Thyroid gland (tissue), 4 donors: ENCODE measurements at regions not wholly inside any gene's neighbourhood (a gene's known extent, or its start where the extent isn't known, plus 50 kb on each side); places are given as distances from the start of the nearest gene placed in this dataset.
"Not testable (repeated sequence)": the region's sequence is repeated elsewhere in the genome, so short reads cannot be mapped to it uniquely, and the experiment has no call there.

ENCODE experiments used
- DNase-seq, 2 donors: peaks; one replicate each; pipeline ENCODE4 v3.0.0-alpha.2; 2019
- H3K27ac ChIP-seq, 3 donors: fragments of 200-600 bp; sonication (generic); 1 replicate in 2 of 3; 2 replicates in 1 of 3; pipeline ENCODE4 v1.5.1; 2016 to 2019; ENCODE audit warnings: mild to moderate bottlenecking in 1 of 3, moderate library complexity in 1 of 3
- H3K27me3 ChIP-seq: fragments of 200-600 bp; sonication (generic); one replicate; pipeline ENCODE4 v1.5.1; 2019
- H3K36me3 ChIP-seq, 2 donors: fragments of 200-600 bp; sonication (generic); one replicate each; pipeline ENCODE4 v1.5.1; 2016 to 2019
- H3K4me1 ChIP-seq, 2 donors: fragments of 200-600 bp; sonication (generic); one replicate each; pipeline ENCODE4 v1.5.1; 2017 to 2019
- H3K4me3 ChIP-seq, 3 donors: fragments of 200-600 bp; sonication (generic); replicated peaks in 1 of 3; 1 replicate in 2 of 3; 2 replicates in 1 of 3; pipeline ENCODE4 v1.5.1; 2016; ENCODE audit warnings: mild to moderate bottlenecking in 1 of 3
- H3K9me3 ChIP-seq: fragments of 200-600 bp; sonication (generic); one replicate; pipeline ENCODE4 v1.5.1; 2017
- POLR2A ChIP-seq, 2 donors: fragments of 450-650 bp; IDR thresholded peaks; one replicate each; pipeline ENCODE4 v1.6.1; 2017; ENCODE audit warnings: antibody characterized with exemption in 2 of 2, mild to moderate bottlenecking in 2 of 2, moderate library complexity in 1 of 2
- WGBS, 2 donors: methylation state at CpG; one replicate each; pipeline ENCODE4 v1.1.5; 2017; 5-methylcytosine and 5-hydroxymethylcytosine counted together
- intact Hi-C: fragments of 100-400 bp; cut with DNase I; formaldehyde crosslinking; loops from one replicate; pipeline ENCODE4 v1.15.1; 2023
- TF ChIP-seq, protein P1 (sequence below), 6 experiments: fragments of 200-600 bp in 3 of 6; fragments of 450-650 bp in 3 of 6; sonication (generic) in 3 of 6; IDR thresholded peaks; one replicate each; pipeline ENCODE4 v1.5.1; 2016 to 2019; ENCODE audit warnings: antibody characterized with exemption in 6 of 6, mild to moderate bottlenecking in 2 of 6, inconsistent platforms in 1 of 6, moderate library complexity in 1 of 6

- H3K27me3 ChIP-seq: no peaks in the 10 kb centered on the region
- DNase-seq: no peak
- intact Hi-C loops: no loop called here
- TF ChIP-seq, protein P1, sequence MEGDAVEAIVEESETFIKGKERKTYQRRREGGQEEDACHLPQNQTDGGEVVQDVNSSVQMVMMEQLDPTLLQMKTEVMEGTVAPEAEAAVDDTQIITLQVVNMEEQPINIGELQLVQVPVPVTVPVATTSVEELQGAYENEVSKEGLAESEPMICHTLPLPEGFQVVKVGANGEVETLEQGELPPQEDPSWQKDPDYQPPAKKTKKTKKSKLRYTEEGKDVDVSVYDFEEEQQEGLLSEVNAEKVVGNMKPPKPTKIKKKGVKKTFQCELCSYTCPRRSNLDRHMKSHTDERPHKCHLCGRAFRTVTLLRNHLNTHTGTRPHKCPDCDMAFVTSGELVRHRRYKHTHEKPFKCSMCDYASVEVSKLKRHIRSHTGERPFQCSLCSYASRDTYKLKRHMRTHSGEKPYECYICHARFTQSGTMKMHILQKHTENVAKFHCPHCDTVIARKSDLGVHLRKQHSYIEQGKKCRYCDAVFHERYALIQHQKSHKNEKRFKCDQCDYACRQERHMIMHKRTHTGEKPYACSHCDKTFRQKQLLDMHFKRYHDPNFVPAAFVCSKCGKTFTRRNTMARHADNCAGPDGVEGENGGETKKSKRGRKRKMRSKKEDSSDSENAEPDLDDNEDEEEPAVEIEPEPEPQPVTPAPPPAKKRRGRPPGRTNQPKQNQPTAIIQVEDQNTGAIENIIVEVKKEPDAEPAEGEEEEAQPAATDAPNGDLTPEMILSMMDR (IDR thresholded peaks at IDR 0.05): no peak
- no peak for TF ChIP-seq POLR2A (IDR thresholded peaks at IDR 0.05)
- H3K36me3 ChIP-seq: no peaks in the 10 kb centered on the region
- no peaks in the 10 kb centered on the region for H3K4me1 ChIP-seq
- H3K27ac ChIP-seq: no peak overlapping the region
- H3K9me3 ChIP-seq: no peaks in the 10 kb centered on the region
- no peak overlapping the region for H3K4me3 ChIP-seq
Observed at GRCh38 chr20:10114598-10114997, 79.8 kb downstream of the ANKEF1 start.

- intact Hi-C loops: no loop called here
- Histone ChIP-seq H3K27me3 (no peaks in the 10 kb centered on the region), H3K36me3 (no peaks in the 10 kb centered on the region), H3K9me3 (no peaks in the 10 kb centered on the region), H3K4me3 (no peak overlapping the region), H3K4me1 (no peaks in the 10 kb centered on the region), H3K27ac (no peak overlapping the region)
- DNase-seq: no peak
- TF ChIP-seq POLR2A (IDR thresholded peaks at IDR 0.05): no peak
- TF ChIP-seq, protein P1 (IDR thresholded peaks at IDR 0.05): no peak
- 88 to 89% methylated on average over 1 of the region's 1 CpG for WGBS, 2 donors
Observed at GRCh38 chr20:10115021-10115420, 80.2 kb downstream of the ANKEF1 start.

DNA sequence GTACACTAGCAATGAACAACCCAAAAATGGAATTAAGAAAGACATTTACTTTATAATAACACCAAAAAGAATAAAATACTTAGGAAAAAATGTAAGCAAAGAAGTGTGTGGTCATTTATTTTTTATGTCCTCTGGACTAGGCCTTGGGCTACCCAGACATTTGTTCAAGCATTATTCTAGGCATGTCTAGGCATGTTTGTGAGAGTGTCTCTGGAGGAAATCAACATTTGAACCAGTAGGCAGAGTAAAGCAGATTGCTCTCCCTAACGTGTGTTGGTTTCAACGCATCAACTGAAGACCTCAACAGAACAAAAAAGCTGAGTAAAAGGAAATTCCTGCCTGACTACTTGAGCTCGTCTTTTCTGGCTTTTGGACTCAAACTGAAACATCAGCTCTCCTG, 84.5 kb downstream of the ANKEF1 start:
- WGBS, 2 donors: 77 to 82% methylated on average over 3 of the region's 3 CpGs
- Histone ChIP-seq H3K36me3 (no peaks in the 10 kb centered on the region), H3K27ac (no peak overlapping the region), H3K27me3 (no peaks in the 10 kb centered on the region), H3K4me1 (no peaks in the 10 kb centered on the region), H3K4me3 (no peak overlapping the region), H3K9me3 (no peaks in the 10 kb centered on the region)
- DNase-seq: no peak
- TF ChIP-seq, protein P1 (IDR thresholded peaks at IDR 0.05): no peak
- TF ChIP-seq POLR2A (IDR thresholded peaks at IDR 0.05): no peak
- intact Hi-C loops: no loop called here

- H3K4me1 ChIP-seq, intact Hi-C loops, H3K36me3 ChIP-seq, H3K27ac ChIP-seq, H3K9me3 ChIP-seq, H3K27me3 ChIP-seq, H3K4me3 ChIP-seq, DNase-seq: not testable (repeated sequence)
- WGBS, 2 donors: 94 to 95% methylated on average over 3 of the region's 3 CpGs
Observed at GRCh38 chr20:10124883-10125282, 90.1 kb downstream of the ANKEF1 start.

- intact Hi-C loops: no loop called here
- WGBS, 2 donors: 79 to 91% methylated on average over 1 of the region's 1 CpG
- TF ChIP-seq, protein P1 (IDR thresholded peaks at IDR 0.05): no peak
- TF ChIP-seq POLR2A (IDR thresholded peaks at IDR 0.05): no peak
- Histone ChIP-seq H3K27ac (no peak overlapping the region), H3K4me3 (no peak overlapping the region), H3K27me3 (no peaks in the 10 kb centered on the region), H3K36me3 (no peaks in the 10 kb centered on the region), H3K9me3 (no peaks in the 10 kb centered on the region), H3K4me1 (no peaks in the 10 kb centered on the region)
- DNase-seq: no peak
Observed at GRCh38 chr20:10125757-10126156, 91.0 kb downstream of the ANKEF1 start.

- H3K27ac ChIP-seq: no peak overlapping the region
- H3K9me3 ChIP-seq: no peaks in the 10 kb centered on the region
Observed at GRCh38 chr20:10129749-10130148, 88.9 kb upstream of the SNAP25 start.

More at GRCh38 chr20:10129749-10130148, 88.9 kb upstream of the SNAP25 start:
- H3K36me3 ChIP-seq: no peaks in the 10 kb centered on the region
- intact Hi-C loops: no loop called here
- TF ChIP-seq, protein P1 (IDR thresholded peaks at IDR 0.05): no peak
- TF ChIP-seq POLR2A (IDR thresholded peaks at IDR 0.05): no peak
- 76 to 88% methylated on average over 6 of the region's 6 CpGs for WGBS, 2 donors
- DNase-seq: no peak
- no peak overlapping the region for H3K4me3 ChIP-seq
- H3K4me1 ChIP-seq: peaks cover 0 to 9% of the 10 kb centered on the region in 2 donors
- no peaks in the 10 kb centered on the region for H3K27me3 ChIP-seq
